Neural progenitor cell (in vitro differentiated cells): ENCODE measurements at regions not wholly inside any gene's neighbourhood (a gene's known extent, or its start where the extent isn't known, plus 50 kb on each side); places are given as distances from the start of the nearest gene placed in this dataset.

Experiments
- DNase-seq: peaks from one replicate; pipeline ENCODE4 v3.0.0-alpha.2; 2016; ENCODE audit warnings: low spot score
- H2AFZ ChIP-seq: fragments of 200-600 bp; sonication (generic); replicated peaks from 2 replicates; pipeline ENCODE4 v1.6.1; 2016; ENCODE audit warnings: antibody characterized with exemption
- H3F3A ChIP-seq: fragments of 200-600 bp; sonication (generic); 2 replicates; pipeline ENCODE4 v1.6.1; 2016; ENCODE audit warnings: antibody characterized with exemption, low read depth
- H3K27ac ChIP-seq: fragments of 200-600 bp; sonication (generic); 2 replicates; pipeline ENCODE4 v1.5.1; 2016; ENCODE audit warnings: mild to moderate bottlenecking
- H3K27me3 ChIP-seq: fragments of 200-600 bp; sonication (generic); 2 replicates; pipeline ENCODE4 v1.6.1; 2016; ENCODE audit warnings: mild to moderate bottlenecking, moderate library complexity
- H3K36me3 ChIP-seq: fragments of 200-600 bp; sonication (generic); 2 replicates; pipeline ENCODE4 v1.5.1; 2016
- H3K4me1 ChIP-seq: fragments of 200-600 bp; sonication (generic); 2 replicates; pipeline ENCODE4 v1.6.1; 2016; ENCODE audit warnings: mixed run types
- H3K4me2 ChIP-seq: fragments of 200-600 bp; sonication (generic); 2 replicates; pipeline ENCODE4 v1.6.1; 2016
- H3K4me3 ChIP-seq: fragments of 200-600 bp; sonication (generic); 2 replicates; pipeline ENCODE4 v1.5.1; 2016
- H3K79me2 ChIP-seq: fragments of 200-600 bp; sonication (generic); 2 replicates; pipeline ENCODE4 v1.6.1; 2016; ENCODE audit warnings: low read depth
- H3K9ac ChIP-seq: fragments of 200-600 bp; sonication (generic); 2 replicates; pipeline ENCODE4 v1.6.1; 2016
- H3K9me3 ChIP-seq: fragments of 200-600 bp; sonication (generic); 2 replicates; pipeline ENCODE4 v1.5.1; 2016; ENCODE audit warnings: low read depth
- H4K20me1 ChIP-seq: fragments of 200-600 bp; sonication (generic); 2 replicates; pipeline ENCODE4 v1.6.1; 2016; ENCODE audit warnings: low read depth
- H3K27ac Mint-ChIP-seq: 3 replicates; pipeline ENCODE4 v1.8.0; 2021; ENCODE audit warnings: mixed read lengths
- H3K27me3 Mint-ChIP-seq: 2 replicates; pipeline ENCODE4 v1.8.0; 2022; ENCODE audit warnings: low read depth, mild to moderate bottlenecking, inconsistent platforms, moderate library complexity, mixed read lengths; ENCODE audit not compliant: insufficient read depth
- H3K36me3 Mint-ChIP-seq: 3 replicates; pipeline ENCODE4 v1.8.0; 2021; ENCODE audit warnings: mixed read lengths
- H3K4me1 Mint-ChIP-seq: 3 replicates; pipeline ENCODE4 v1.8.0; 2021; ENCODE audit warnings: mixed read lengths
- H3K4me3 Mint-ChIP-seq: 3 replicates; pipeline ENCODE4 v1.8.0; 2021; ENCODE audit warnings: mild to moderate bottlenecking, moderate library complexity, mixed read lengths
- H3K9me3 Mint-ChIP-seq: 3 replicates; pipeline ENCODE4 v1.8.0; 2020; ENCODE audit warnings: mixed read lengths
- CTCF ChIP-seq: fragments of 200-600 bp; sonication (generic); IDR thresholded peaks from 2 replicates; pipeline ENCODE4 v1.5.1; 2017; ENCODE audit warnings: antibody characterized with exemption, mild to moderate bottlenecking
- EZH2 ChIP-seq: fragments of 200-600 bp; sonication (generic); IDR thresholded peaks from 2 replicates; pipeline ENCODE4 v1.6.1; 2017; ENCODE audit warnings: antibody characterized with exemption, mild to moderate bottlenecking, moderate library complexity
- EZH2phosphoT487 ChIP-seq: fragments of 200-600 bp; sonication (generic); IDR thresholded peaks from 2 replicates; pipeline ENCODE4 v1.6.1; 2017; ENCODE audit warnings: antibody characterized with exemption

GRCh38 chr16:64203126-64203525, 918.7 kb downstream of the CDH11 start:
- Histone ChIP-seq H3F3A (no peaks in the 10 kb centered on the region), H3K4me1 (peaks cover 8% of the 10 kb centered on the region), H3K9ac (no peak overlapping the region), H3K27ac (no peak overlapping the region), H2AFZ (no peak overlapping the region), H3K4me3 (no peak overlapping the region), H3K9me3 (no peaks in the 10 kb centered on the region), H3K4me2 (no peak overlapping the region), H4K20me1 (no peaks in the 10 kb centered on the region), H3K79me2 (no peaks in the 10 kb centered on the region), H3K27me3 (no peaks in the 10 kb centered on the region), H3K36me3 (no peaks in the 10 kb centered on the region)
- no peak for DNase-seq
- Mint-ChIP-seq H3K4me3 (no peak overlapping the region), H3K36me3 (no peaks in the 10 kb centered on the region), H3K4me1 (peaks cover 11% of the 10 kb centered on the region), H3K27ac (no peak overlapping the region), H3K27me3 (no peaks in the 10 kb centered on the region), H3K9me3 (no peaks in the 10 kb centered on the region)
- TF ChIP-seq EZH2phosphoT487 = no peak
- no peak for TF ChIP-seq CTCF
- TF ChIP-seq EZH2 = no peak

GRCh38 chr16:64202571-64202970, 919.3 kb downstream of the CDH11 start:
- no peaks in the 10 kb centered on the region for H3K36me3 ChIP-seq
- no peak overlapping the region for H3K4me3 Mint-ChIP-seq
- peaks cover 11% of the 10 kb centered on the region for H3K4me1 Mint-ChIP-seq
- H3K4me1 ChIP-seq = peaks cover 8% of the 10 kb centered on the region
- no peak overlapping the region for H3K9ac ChIP-seq
- H3K27me3 ChIP-seq = no peaks in the 10 kb centered on the region
- H2AFZ ChIP-seq = no peak overlapping the region
- no peaks in the 10 kb centered on the region for H3K9me3 ChIP-seq
- no peak overlapping the region for H3K27ac Mint-ChIP-seq
- TF ChIP-seq CTCF (no peak), EZH2 (no peak), EZH2phosphoT487 (no peak)
- H4K20me1 ChIP-seq = no peaks in the 10 kb centered on the region
- H3K36me3 Mint-ChIP-seq = no peaks in the 10 kb centered on the region
- no peak overlapping the region for H3K27ac ChIP-seq
- no peaks in the 10 kb centered on the region for H3K79me2 ChIP-seq
- no peaks in the 10 kb centered on the region for H3F3A ChIP-seq
- no peaks in the 10 kb centered on the region for H3K27me3 Mint-ChIP-seq
- H3K9me3 Mint-ChIP-seq = no peaks in the 10 kb centered on the region
- DNase-seq = no peak
- H3K4me3 ChIP-seq = no peak overlapping the region
- H3K4me2 ChIP-seq = no peak overlapping the region

GRCh38 chr16:64196444-64196843, 925.4 kb downstream of the CDH11 start:
- no peaks in the 10 kb centered on the region for H3K79me2 ChIP-seq
- TF ChIP-seq CTCF (no peak), EZH2phosphoT487 (no peak), EZH2 (no peak)
- no peaks in the 10 kb centered on the region for H3K27me3 ChIP-seq
- H3K27me3 Mint-ChIP-seq = no peaks in the 10 kb centered on the region
- H3K27ac Mint-ChIP-seq = no peak overlapping the region
- no peaks in the 10 kb centered on the region for H3K9me3 Mint-ChIP-seq
- H4K20me1 ChIP-seq = no peaks in the 10 kb centered on the region
- no peaks in the 10 kb centered on the region for H3K4me1 Mint-ChIP-seq
- H3K4me1 ChIP-seq = no peaks in the 10 kb centered on the region
- no peak overlapping the region for H3K4me2 ChIP-seq
- H3K4me3 Mint-ChIP-seq = no peak overlapping the region
- H3K4me3 ChIP-seq = no peak overlapping the region
- H3K36me3 Mint-ChIP-seq = no peaks in the 10 kb centered on the region
- no peak overlapping the region for H2AFZ ChIP-seq
- no peaks in the 10 kb centered on the region for H3F3A ChIP-seq
- H3K27ac ChIP-seq = no peak overlapping the region
- H3K9ac ChIP-seq = no peak overlapping the region
- no peaks in the 10 kb centered on the region for H3K36me3 ChIP-seq
- no peak for DNase-seq
- no peaks in the 10 kb centered on the region for H3K9me3 ChIP-seq

- H3K27ac Mint-ChIP-seq = no peak overlapping the region
- Histone ChIP-seq H3K4me2 (no peak overlapping the region), H3K4me3 (no peak overlapping the region), H3K9me3 (no peaks in the 10 kb centered on the region), H3F3A (no peaks in the 10 kb centered on the region), H3K4me1 (no peaks in the 10 kb centered on the region), H3K27ac (no peak overlapping the region), H3K36me3 (no peaks in the 10 kb centered on the region), H3K27me3 (no peaks in the 10 kb centered on the region), H2AFZ (no peak overlapping the region), H3K79me2 (no peaks in the 10 kb centered on the region), H3K9ac (no peak overlapping the region), H4K20me1 (no peaks in the 10 kb centered on the region)
- no peak for DNase-seq
- H3K27me3 Mint-ChIP-seq = peaks cover 2% of the 10 kb centered on the region
- H3K36me3 Mint-ChIP-seq = no peaks in the 10 kb centered on the region
- H3K9me3 Mint-ChIP-seq = no peaks in the 10 kb centered on the region
- TF ChIP-seq EZH2 = no peak
- no peak for TF ChIP-seq EZH2phosphoT487
- no peak for TF ChIP-seq CTCF
- H3K4me1 Mint-ChIP-seq = no peaks in the 10 kb centered on the region
- no peak overlapping the region for H3K4me3 Mint-ChIP-seq
Observed at GRCh38 chr16:64185954-64186353, 935.9 kb downstream of the CDH11 start.
